SH-SY5Y (cell line): ENCODE measurements at regions not wholly inside any gene's neighbourhood (a gene's known extent, or its start where the extent isn't known, plus 50 kb on each side); places are given as distances from the start of the nearest gene placed in this dataset.

Experiments
- GATA2 ChIP-seq: IDR thresholded peaks from 2 replicates; pipeline ENCODE4 v1.6.1; 2011; ENCODE audit warnings: mild to moderate bottlenecking, low read depth, low read length
- GATA3 ChIP-seq: IDR thresholded peaks from 2 replicates; pipeline ENCODE4 v1.6.1; 2011; ENCODE audit warnings: low read depth, mild to moderate bottlenecking, low read length, moderate library complexity

DNA sequence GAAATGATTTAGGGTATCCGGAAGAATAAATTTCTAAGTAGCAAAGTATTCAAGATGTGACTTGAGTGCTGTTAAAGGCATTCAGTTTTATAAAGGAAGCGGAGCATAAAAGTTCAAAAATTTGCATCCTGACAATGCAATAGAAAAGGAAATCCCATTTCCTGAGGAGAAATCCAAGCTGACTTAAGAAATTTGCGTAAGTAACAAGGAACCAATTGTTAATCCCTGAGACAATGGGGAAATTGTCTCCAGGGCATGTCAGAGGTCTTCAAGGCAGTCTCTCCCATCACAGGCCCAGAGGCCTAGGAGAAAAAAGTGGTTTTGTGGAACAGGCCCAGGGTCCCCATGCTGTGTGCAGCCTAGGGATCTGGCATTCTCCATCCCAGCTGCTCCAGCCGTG, 416.0 kb downstream of the PRDM2 start:
- TF ChIP-seq GATA2 (no peak), GATA3 (no peak)
